HG02970 (cell line): ENCODE measurements at regions not wholly inside any gene's neighbourhood (a gene's known extent, or its start where the extent isn't known, plus 50 kb on each side); places are given as distances from the start of the nearest gene placed in this dataset.
"Not testable (repeated sequence)": the region's sequence is repeated elsewhere in the genome, so short reads cannot be mapped to it uniquely, and the experiment has no call there.

ENCODE experiments used
- ATAC-seq: cut with Tn5 transposase; IDR thresholded peaks from one replicate; pipeline ENCODE4 v1.9.1; 2021; ENCODE audit warnings: mild to moderate bottlenecking, moderate library complexity, moderate number of reproducible peaks; ENCODE audit not compliant: unreplicated experiment, low FRiP score

DNA sequence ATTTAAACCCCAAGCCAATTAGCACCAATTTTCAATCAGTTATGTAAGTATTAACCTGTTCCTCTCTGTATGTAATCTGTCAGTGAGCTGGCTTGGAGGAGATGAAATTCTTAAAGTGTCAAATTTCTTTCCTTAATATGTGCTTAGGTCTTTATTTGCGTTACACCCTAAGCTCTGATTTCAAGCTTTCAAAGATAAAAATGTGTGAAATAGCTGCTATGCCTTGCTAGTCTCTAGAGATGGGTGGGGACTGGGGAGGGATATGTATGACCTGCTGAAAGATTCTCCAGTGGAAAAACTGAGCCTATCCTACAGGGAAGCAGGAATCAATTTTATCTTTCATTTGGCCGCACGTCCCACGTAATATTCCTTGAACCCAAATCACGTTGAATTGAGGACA, 264.5 kb downstream of the RND3 start:
- no peak for ATAC-seq

DNA sequence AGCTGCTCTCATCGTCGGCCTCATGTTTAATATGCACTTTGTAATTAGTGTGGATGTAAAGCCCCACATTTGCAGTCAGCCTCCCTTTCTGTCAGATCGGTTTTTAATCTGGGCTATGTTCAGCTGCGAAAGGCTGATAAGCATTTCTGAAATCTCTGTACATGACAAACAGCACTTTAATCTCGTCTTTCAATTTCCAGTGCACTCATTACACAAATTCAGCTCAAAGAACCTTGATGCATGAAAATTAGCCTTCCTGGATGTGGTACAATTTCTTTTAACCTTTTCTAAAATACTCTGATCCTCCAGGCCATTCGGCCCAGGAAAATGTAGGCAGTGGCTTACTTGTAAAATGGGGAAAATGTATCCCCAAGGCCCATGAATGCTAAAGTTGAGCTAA, 265.1 kb downstream of the RND3 start:
- no peak for ATAC-seq

DNA sequence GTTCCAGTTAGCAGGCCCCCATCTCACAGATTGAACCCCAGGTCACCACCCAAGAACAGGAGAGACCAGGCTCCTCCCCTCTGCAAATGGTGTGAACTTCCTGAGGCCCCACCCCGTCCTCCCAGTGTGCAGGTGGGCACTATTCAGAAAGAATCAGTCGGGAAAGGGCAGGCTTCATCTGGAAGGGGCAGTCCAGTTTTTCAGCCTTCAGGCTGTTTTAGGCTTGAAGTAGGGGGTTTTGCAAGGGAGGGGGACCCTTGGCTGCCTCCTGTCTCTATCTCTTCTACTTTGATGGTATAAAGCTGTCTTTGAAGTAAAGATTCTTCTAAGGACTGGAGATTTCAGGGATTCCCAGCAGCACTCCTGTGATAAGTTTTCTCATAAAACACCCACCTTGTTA, 267.6 kb downstream of the RND3 start:
- ATAC-seq, result no peak

DNA sequence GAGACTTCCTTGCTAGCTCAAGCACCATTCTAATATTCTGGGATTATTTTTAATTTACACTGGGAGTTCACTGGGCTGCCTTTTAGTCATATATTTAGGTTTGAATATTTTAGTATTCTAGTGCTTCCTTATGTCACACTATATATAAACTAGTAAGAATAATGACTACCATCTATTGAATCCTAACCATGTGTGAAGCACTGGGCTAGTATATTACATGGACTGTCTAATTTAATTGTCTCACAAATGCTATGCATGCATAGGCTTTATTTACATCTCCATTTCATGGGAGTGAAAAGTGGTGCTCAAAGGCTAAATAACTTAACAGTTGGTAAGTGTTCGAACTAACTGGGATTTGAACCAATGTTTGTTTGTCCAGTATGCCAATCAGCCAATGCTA, 272.4 kb downstream of the RND3 start:
- ATAC-seq, result no peak

DNA sequence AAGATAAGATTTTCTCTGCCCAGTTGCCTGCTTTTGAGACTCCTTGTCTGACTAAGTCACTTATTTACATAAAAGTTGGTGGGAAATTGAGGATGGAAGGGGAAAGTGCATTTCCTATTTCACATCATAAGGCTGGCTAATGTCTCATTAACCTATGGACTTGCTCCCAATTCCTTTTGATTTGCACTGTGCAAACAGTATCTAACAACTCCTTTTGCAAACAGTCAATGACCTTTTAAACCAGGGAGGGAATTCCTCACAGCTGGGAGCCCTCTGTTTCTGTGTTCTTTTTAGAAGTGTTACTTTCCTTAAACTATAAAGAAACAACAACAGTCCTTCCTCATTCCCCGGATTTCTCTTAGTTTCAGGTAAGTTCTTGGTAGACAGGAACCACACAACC, 272.8 kb downstream of the RND3 start:
- ATAC-seq, result no peak

DNA sequence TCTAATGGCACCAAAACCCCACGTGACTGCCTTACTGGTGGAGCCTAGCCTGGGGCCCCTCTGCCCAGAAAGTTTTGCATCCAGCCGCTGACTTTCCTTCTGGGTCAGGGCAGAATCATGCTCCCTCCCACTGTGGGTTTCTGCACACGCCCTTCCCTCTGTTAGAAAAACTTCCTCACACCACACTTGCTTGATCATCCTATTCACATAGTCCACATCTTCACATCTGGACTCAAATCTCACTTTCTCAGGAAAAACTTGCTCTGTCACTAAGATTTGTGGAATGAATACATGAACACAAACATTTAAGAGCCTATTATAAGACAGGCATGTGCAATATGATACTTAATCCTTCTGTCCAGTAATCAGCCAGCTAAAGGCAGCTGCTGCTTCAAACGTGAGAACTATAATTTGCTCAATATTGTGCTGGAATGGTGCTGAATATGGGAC, 274.7 kb downstream of the RND3 start:
- ATAC-seq, result no peak

DNA sequence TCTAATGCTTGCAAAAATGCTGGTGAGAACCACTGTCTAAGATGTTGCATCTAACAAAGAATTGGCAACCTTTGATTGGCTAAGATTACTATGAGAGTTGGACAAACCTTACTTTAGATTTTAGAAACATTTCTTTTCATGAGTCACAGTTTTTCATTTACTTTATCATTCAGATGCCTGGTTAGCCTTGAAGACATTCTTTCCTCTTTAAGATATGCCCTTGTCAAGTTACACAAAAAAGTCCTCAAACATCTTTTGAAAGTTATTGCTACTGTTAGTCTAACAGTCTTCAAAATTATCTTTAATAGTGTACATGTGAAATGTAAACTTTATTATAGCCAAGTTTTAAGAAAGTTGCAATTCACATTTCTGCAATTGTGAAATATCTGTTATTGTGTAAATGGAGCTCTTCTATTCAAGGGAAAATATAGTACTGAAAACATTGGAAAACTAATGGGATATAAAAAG, 276.3 kb downstream of the RND3 start:
- ATAC-seq, result no peak

DNA sequence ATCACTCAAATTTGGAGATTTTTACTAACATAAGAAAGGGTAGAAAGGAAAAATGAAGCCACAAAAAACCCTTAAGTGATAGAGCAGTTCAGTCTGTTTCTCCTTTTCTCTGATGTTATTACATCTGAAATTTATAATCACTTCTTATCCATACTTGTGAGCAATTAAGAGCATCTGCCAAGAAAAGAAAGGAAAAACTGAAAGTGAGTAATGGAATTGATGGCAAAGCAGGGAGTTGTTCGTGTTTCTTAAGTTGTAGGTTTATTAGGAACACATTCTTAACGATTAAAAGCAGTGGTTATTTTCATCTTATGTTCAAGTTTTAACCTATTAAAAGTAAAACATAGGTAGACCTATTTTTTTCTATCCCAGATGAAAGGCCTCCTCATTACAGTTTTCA, 277.7 kb downstream of the RND3 start:
- ATAC-seq, result no peak

DNA sequence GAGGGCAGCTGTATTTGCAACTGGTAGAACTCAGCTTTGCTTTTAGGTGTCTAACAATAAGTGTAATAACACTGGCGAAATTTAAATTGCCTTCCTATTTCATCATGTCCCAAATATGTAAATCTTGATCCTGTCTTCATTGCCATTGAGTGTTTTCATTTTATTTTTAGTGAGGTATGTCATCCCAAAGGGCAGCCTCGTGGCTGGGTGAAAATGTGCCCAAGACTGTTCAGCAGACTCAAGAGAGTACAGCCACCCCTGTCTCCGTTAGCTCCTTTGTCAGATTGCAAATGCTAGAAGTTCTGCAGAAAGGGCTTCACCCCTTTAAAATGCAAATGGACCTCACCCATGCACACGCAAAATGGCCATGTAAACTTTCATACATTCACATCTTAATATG, 278.8 kb downstream of the RND3 start:
- no peak for ATAC-seq

DNA sequence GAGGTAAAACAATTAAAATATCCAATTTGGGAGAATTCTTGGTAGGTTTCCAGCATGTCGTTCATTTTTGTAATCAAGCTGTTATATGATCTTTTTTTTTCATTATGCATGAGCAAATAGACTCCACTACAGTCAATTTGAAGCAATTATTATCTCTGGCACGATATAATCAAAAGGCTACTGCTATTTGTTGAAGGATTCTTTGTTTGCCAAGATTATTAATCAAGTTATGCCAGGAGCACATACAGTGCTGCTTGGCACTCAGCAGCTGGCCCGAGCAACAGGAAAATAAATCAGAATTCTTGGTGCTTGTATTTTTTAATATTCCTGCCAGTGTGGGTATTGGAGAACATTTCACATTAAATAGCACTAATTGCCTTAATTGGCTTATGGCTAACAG, 279.5 kb downstream of the RND3 start:
- no peak for ATAC-seq

DNA sequence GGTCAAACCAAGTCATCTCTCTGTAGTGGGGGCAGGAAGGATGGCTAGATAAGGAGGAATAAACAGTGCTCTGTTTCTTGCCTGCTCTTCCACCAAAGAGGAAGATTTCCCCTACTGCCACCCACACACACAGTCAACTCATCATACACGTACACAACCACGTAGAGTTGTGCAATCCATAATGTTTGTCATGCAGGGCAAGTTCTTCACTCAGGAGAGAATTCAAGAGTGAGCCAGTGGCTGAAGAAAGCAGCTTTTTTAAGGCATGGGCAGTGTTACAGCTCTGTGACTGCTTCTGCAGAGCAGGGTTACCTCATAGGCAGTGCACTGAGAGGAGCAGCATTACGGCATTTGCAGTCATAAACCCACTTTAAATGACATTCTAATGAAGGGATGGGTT, 283.0 kb downstream of the RND3 start:
- ATAC-seq, result no peak

DNA sequence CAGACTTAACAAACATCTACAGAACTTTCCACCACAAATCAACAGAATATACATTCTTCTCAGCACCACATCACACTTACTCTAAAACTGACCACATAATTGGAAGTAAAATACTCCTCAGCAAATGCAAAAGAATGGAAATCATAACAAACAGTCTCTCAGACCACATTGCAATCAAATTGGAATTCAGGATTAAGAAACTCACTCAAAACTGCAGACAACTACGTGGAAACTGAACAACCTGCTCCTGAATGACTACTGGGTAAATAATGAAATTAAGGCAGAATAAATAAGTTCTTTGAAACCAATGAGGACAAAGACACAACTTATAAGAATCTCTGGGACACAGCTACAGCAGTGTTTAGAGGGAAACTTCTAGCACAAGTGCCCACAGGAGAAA, 292.7 kb downstream of the RND3 start:
- ATAC-seq, result not testable (repeated sequence)

DNA sequence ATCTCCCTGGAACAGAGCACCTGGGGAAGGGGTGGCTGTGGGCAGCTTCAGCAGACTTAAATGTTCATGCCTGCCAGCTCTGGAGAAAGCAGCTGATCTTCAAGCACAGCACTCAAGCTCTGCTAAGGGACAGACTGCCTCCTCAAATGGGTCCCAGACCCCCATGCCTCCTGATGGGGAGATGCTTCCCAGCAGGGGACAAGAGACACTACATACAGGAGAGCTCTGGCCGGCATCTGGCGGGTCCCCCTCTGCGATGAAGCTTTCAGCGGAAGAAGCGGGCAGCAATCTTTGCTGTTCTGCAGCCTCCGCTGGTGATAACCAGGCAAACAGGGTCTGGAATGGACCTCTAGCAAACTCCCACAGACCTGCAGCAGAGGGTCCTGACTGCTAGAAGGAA, 294.8 kb downstream of the RND3 start:
- no peak for ATAC-seq

DNA sequence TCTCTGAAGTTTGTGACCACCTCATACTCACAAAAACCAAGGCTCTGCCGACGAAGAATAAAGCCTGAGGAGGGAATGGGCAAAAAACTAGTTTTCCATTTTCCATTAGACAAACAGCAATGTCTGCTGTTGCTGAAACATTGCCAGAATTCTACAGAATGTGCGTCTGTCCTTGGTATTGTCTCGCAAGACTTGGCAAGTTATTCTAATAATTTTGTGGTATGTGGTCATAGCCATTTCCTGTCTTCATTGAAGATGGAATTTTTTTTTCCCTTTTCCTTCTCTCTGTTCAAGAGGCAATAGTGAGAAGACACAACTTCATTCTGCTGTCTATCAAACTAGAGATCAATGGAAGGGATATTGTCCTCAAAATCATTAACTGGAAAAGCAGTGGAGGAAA, 296.1 kb downstream of the RND3 start:
- ATAC-seq, result no peak

DNA sequence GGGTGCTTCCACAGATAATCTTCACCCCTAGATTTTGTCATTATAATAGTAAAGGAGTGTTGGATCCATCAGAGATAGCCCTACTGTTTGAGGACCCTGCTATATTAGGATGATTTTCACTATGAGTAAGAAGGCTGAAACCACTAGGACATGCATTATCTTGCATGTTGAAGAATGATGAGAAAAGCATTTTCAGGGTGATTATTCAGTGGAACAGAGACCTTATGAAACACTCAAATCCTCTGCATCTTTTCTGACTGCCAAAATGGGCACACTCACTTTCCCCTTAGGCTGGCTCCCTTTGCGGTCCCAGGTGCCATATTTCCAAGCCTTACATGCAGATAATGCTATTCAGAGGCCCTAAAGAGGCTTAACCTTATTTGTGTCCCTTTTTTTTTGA, 296.9 kb downstream of the RND3 start:
- ATAC-seq, result no peak

DNA sequence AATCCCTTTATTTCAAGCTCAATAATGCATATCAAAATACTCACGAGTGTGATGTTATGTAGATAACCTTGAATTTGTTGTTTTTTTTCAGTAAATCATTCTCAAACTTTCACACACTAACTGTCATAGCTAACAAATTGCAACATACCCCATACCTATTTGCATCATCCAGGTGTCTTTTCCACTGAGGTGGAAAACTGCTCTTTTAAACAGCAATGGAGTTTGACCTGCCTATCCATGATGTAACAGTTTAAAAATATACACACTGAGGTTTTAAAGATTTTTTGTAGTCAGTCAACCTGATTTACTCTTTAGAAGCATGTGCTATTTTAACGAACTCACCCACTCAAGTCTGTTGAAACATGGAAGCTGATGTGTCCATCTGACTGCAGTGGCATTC, 298.7 kb downstream of the RND3 start:
- ATAC-seq, result no peak

DNA sequence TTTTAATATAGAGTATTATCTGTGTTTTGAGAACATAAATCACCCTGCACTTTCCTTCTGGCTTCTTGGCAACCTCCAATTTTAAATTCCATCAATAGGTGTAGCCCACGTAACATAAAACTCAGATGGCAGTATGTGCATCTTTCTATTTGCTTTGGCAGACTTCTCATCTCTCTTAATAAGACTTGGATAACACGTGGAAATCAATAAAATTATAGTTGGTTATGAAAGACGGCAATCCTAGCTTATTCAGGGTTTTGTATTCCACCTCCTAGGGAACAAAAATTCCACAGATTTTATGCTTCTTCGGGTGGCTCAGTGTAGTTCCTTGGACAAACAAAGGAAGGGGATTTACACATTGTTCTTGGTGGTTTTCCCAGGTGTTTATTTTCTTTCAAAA, 299.3 kb downstream of the RND3 start:
- ATAC-seq, result no peak

DNA sequence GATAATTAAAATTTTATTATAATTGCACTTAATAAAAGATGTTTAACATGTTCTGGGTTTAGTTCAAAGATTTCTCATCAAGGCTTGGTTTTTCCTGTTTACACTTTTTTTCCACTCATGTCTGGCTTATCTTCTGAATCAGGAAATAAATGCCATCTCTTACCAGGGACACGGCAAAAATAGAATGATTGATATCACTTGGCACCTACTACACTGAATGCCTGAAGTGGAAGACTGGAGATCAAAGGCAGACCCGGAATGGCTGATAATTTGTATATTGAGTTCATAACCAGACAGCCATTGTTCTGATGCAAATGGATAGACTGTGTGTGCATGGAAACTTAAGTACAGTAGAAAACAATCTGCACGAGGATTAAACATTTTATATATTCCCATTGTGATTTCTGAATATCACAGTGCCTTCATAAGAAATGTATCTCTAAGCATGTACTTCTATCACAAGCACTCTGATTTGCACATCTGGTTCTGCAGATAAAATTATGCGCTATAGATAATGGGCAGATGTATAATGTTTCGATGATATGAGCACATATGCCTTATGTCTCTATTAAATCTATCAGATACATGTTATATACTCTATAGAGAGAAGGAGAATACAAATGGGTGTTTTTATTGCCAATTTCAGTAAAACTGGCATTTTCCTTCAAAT, 304.8 kb downstream of the RND3 start:
- ATAC-seq, result no peak

DNA sequence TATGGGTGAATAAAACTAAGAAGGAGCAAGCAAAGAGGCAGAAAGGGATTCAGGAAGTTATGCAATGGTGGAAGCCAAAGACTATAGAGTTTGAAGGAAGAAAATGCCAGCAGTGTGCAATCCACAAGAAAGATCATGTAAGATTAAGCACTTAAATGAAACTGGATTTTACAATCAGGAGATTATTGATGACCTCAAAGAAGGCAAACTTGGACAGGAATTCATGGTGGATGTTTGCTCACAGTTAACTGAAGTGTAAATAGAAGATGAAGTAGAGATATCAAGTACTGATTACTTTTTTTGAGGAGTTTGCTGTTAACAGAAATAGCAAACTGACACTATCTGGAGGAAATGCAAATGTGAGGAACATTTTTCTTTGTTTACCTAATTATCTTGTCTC, 308.9 kb downstream of the RND3 start:
- no peak for ATAC-seq

DNA sequence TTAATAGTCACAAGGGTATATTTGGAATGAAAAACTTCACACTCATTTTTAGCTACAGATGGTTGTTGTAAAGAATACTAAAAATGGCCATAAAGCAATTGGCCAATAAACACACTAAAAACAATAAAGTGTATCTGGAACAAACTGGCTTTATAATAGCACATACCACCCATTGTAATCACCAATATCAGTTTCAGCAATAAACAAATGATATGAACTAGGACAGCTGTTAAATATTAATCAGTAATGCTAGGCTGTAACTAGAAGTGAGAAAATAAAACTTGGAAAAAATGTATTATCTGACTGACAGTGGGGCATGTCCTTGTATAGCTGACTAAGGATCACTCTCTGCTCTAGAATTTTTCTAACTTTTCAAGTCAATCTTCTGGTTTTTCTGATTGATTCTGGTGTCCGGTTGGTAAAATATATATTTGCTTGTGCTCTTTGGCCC, 312.5 kb downstream of the RND3 start:
- no peak for ATAC-seq

DNA sequence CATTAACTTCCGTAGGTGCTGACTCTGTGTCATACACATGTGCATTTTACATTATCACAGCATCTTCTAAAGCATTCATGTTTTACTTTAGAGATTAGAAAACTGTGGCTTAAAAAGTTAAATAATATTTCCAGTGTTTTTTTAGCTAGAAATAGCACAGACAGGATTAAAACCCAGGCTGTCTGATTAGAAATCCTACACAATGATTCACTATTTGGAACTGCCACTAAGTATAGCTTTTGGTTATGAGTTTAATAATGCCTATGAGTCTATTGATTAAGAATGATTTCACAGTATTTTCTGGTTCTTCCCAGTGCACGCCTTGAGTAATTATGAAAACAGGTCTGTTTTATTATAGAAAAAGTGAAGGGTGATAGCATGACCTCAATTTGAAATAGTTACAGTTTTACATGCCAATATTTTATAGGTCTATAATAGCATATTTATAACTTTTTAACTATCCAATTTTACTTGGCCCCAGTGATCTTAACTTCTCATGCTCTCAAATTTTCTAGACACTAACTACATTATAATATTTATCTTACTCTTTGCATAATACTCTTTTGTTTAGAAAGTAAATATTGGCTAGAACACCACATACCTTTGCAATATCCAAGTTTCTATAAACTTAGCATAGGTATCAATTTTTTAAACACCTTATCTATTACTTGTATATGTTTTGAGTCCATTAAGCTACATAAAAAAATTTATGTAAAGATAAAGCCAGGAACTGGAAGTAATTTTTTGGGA, 313.2 kb downstream of the RND3 start:
- no peak for ATAC-seq

DNA sequence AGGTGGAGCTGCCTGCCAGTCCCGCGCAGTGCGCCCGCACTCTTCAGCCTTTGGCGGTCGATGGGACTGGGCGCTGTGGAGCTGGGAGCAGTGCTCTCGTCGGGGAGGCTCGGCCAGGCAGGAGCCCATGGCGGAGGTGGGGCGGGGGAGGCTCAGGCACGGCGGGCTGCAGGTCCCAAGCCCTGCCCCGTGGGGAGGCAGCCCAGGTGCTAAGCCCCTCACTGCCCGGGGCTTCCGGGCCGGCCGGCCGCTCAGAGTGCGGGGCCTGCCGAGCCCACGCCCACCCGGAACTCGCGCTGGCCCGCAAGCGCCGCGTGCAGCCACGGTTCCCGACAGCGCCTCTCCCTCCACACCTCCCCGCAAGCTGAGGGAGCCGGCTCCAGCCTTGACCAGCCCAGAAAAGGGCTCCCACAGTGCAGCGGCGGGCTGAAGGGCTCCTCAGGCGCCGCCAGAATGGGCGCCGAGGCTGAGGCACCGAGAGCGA, 316.4 kb downstream of the RND3 start:
- ATAC-seq, result no peak
